NT2/D1 (cell line): ENCODE measurements at regions not wholly inside any gene's neighbourhood (a gene's known extent, or its start where the extent isn't known, plus 50 kb on each side); places are given as distances from the start of the nearest gene placed in this dataset.

Experiments
- SUZ12 ChIP-seq: IDR thresholded peaks from 2 replicates; pipeline ENCODE4 v1.6.1; 2011; ENCODE audit not compliant: insufficient read length, insufficient read depth; ENCODE audit errors: extremely low read depth
- YY1 ChIP-seq: IDR thresholded peaks from 2 replicates; pipeline ENCODE4 v1.6.1; 2011; ENCODE audit not compliant: insufficient read length, insufficient read depth

- TF ChIP-seq SUZ12 (no peak), YY1 (no peak)
These were observed 258.3 kb downstream of the SNX13 start for GRCh38 chr7:17681965-17682364.
